Keratinocyte (primary cell): ENCODE measurements at regions not wholly inside any gene's neighbourhood (a gene's known extent, or its start where the extent isn't known, plus 50 kb on each side); places are given as distances from the start of the nearest gene placed in this dataset.

Experiments
- DNase-seq: peaks from one replicate; pipeline ENCODE4 v3.0.0-alpha.2; 2011; ENCODE audit warnings: low read depth, missing footprints, low spot score
- FAIRE-seq: peaks from 2 replicates; lab custom pipeline; 2011; peaks lifted over from hg19 to GRCh38; lab: Jason Lieb, UNC
- H2AFZ ChIP-seq: 2 replicates; pipeline ENCODE4 v1.6.0; 2012; ENCODE audit warnings: low read length, control low read depth, inconsistent platforms; ENCODE audit not compliant: control insufficient read depth
- H3K27ac ChIP-seq: 2 replicates; pipeline ENCODE4 v1.5.1; 2011; ENCODE audit warnings: low read length; ENCODE audit not compliant: control insufficient read depth, insufficient read depth
- H3K27me3 ChIP-seq: 3 replicates; pipeline ENCODE4 v1.6.0; 2011; ENCODE audit warnings: low read length; ENCODE audit not compliant: control insufficient read depth, insufficient read depth; ENCODE audit errors: extremely low read depth
- H3K36me3 ChIP-seq, 2 experiments: 2 replicates in 1 of 2; 3 replicates in 1 of 2; pipeline ENCODE4 v1.5.1; 2011; ENCODE audit warnings: low read length in 2 of 2, mild to moderate bottlenecking in 1 of 2; ENCODE audit not compliant: control insufficient read depth in 2 of 2, insufficient read depth in 2 of 2; ENCODE audit errors: extremely low read depth in 1 of 2
- H3K4me1 ChIP-seq: 3 replicates; pipeline ENCODE4 v1.5.1; 2011; ENCODE audit warnings: low read length; ENCODE audit not compliant: control insufficient read depth, insufficient read depth; ENCODE audit errors: extremely low read depth
- H3K4me2 ChIP-seq: 3 replicates; pipeline ENCODE4 v1.6.0; 2011; ENCODE audit warnings: low read depth, low read length; ENCODE audit not compliant: control insufficient read depth, insufficient read depth; ENCODE audit errors: extremely low read depth
- H3K4me3 ChIP-seq, 3 experiments: fragments of 200-600 bp in 1 of 3; sonication (generic) in 1 of 3; 2 replicates in 2 of 3; 3 replicates in 1 of 3; pipeline ENCODE4 v1.5.1; 2011 to 2016; ENCODE audit warnings: low read length in 3 of 3, mild to moderate bottlenecking in 3 of 3, control low read depth in 2 of 3, inconsistent platforms in 1 of 3, low read depth in 1 of 3, mixed read lengths in 1 of 3, mixed run types in 1 of 3, moderate library complexity in 1 of 3; ENCODE audit not compliant: control insufficient read depth in 2 of 3, insufficient read depth in 2 of 3; ENCODE audit errors: extremely low read depth in 1 of 3
- H3K79me2 ChIP-seq: 2 replicates; pipeline ENCODE4 v1.6.0; 2012; ENCODE audit warnings: low read length; ENCODE audit not compliant: control insufficient read depth, insufficient read depth
- H3K9ac ChIP-seq: 3 replicates; pipeline ENCODE4 v1.6.0; 2011; ENCODE audit warnings: low read length; ENCODE audit not compliant: control insufficient read depth, insufficient read depth; ENCODE audit errors: extremely low read depth
- H3K9me1 ChIP-seq: 3 replicates; pipeline ENCODE4 v1.6.0; 2011; ENCODE audit warnings: low read length; ENCODE audit not compliant: control insufficient read depth, insufficient read depth; ENCODE audit errors: extremely low read depth
- H3K9me3 ChIP-seq: 2 replicates; pipeline ENCODE4 v1.5.1; 2012; ENCODE audit warnings: low read depth, low read length; ENCODE audit not compliant: control insufficient read depth
- H4K20me1 ChIP-seq: 3 replicates; pipeline ENCODE4 v1.6.0; 2011; ENCODE audit warnings: low read length; ENCODE audit not compliant: control insufficient read depth, insufficient read depth; ENCODE audit errors: extremely low read depth
- CTCF ChIP-seq, 3 experiments: IDR thresholded peaks in 1 of 3; conservative IDR thresholded peaks in 1 of 3; optimal IDR thresholded peaks in 1 of 3; 2 replicates in 2 of 3; 3 replicates in 1 of 3; pipeline versions ENCODE3 to v1.5.1; 2011; ENCODE audit warnings: low read length in 3 of 3, mild to moderate bottlenecking in 3 of 3, moderate library complexity in 2 of 3, control low read depth in 1 of 3, inconsistent platforms in 1 of 3; ENCODE audit not compliant: insufficient read depth in 2 of 3; ENCODE audit errors: extremely low read depth in 1 of 3
- EZH2 ChIP-seq: IDR thresholded peaks from one replicate; pipeline ENCODE4 v1.6.1; 2012; ENCODE audit warnings: inconsistent platforms, mild to moderate bottlenecking, low read length, moderate library complexity
- dilution Hi-C: fragments of 300-500 bp; cut with MboI; formaldehyde crosslinking; loops from one replicate; pipeline ENCODE4 v1.7.0; 2020; ENCODE audit warnings: low sequenced_read_pairs; ENCODE audit not compliant: extremely low pct_ligation_motif_present

- no peaks in the 10 kb centered on the region for H4K20me1 ChIP-seq
- no peak for DNase-seq
- no peak overlapping the region for H3K27ac ChIP-seq
- H3K4me2 ChIP-seq = no peak overlapping the region
- no peak overlapping the region for H2AFZ ChIP-seq
- peaks cover 17% of the 10 kb centered on the region for H3K4me1 ChIP-seq
- dilution Hi-C loops = no loop called here
- no peaks in the 10 kb centered on the region for H3K9me1 ChIP-seq
- no peak for TF ChIP-seq CTCF (optimal IDR thresholded peaks at IDR 0.05 in 1 of 3, IDR thresholded peaks at IDR 0.05 in 1 of 3, conservative IDR thresholded peaks at IDR 0.05 in 1 of 3; ENCODE audit: extremely low read depth in 1 of 3, insufficient read depth in 2 of 3, low read length in 3 of 3)
- no peak for TF ChIP-seq EZH2
- no peaks in the 10 kb centered on the region for H3K36me3 ChIP-seq
- no peaks in the 10 kb centered on the region for H3K79me2 ChIP-seq
- no peak for FAIRE-seq
- no peaks in the 10 kb centered on the region for H3K9me3 ChIP-seq
- H3K27me3 ChIP-seq = no peaks in the 10 kb centered on the region
- no peak overlapping the region for H3K9ac ChIP-seq
- no peak overlapping the region for H3K4me3 ChIP-seq
These were observed 154.3 kb upstream of the GNAI1 start for GRCh38 chr7:79980376-79980775.

- H3K36me3 ChIP-seq = no peaks in the 10 kb centered on the region
- no peaks in the 10 kb centered on the region for H3K9me1 ChIP-seq
- H3K4me3 ChIP-seq = no peak overlapping the region
- no peak overlapping the region for H3K4me2 ChIP-seq
- H3K9me3 ChIP-seq = no peaks in the 10 kb centered on the region
- no peaks in the 10 kb centered on the region for H4K20me1 ChIP-seq
- H3K27ac ChIP-seq = no peak overlapping the region
- H2AFZ ChIP-seq = no peak overlapping the region
- DNase-seq = no peak
- H3K9ac ChIP-seq = no peak overlapping the region
- H3K4me1 ChIP-seq = peaks cover 17% of the 10 kb centered on the region
- H3K79me2 ChIP-seq = no peaks in the 10 kb centered on the region
- no peaks in the 10 kb centered on the region for H3K27me3 ChIP-seq
- TF ChIP-seq CTCF (optimal IDR thresholded peaks at IDR 0.05 in 1 of 3, IDR thresholded peaks at IDR 0.05 in 1 of 3, conservative IDR thresholded peaks at IDR 0.05 in 1 of 3; ENCODE audit: extremely low read depth in 1 of 3, insufficient read depth in 2 of 3, low read length in 3 of 3) (no peak), EZH2 (no peak)
- no peak for FAIRE-seq
- dilution Hi-C loops = no loop called here
These were observed 155.2 kb upstream of the GNAI1 start for GRCh38 chr7:79979437-79979836.
